HG03159 (cell line): ENCODE measurements at regions not wholly inside any gene's neighbourhood (a gene's known extent, or its start where the extent isn't known, plus 50 kb on each side); places are given as distances from the start of the nearest gene placed in this dataset.
"Not testable (repeated sequence)": the region's sequence is repeated elsewhere in the genome, so short reads cannot be mapped to it uniquely, and the experiment has no call there.

Experiments
- ATAC-seq: cut with Tn5 transposase; IDR thresholded peaks from one replicate; pipeline ENCODE4 v1.9.1; 2021; ENCODE audit warnings: mild to moderate bottlenecking, moderate library complexity; ENCODE audit not compliant: unreplicated experiment

GRCh38 chr2:7140306-7140705 is 223.1 kb downstream of the RNF144A start:
- no peak for ATAC-seq

DNA sequence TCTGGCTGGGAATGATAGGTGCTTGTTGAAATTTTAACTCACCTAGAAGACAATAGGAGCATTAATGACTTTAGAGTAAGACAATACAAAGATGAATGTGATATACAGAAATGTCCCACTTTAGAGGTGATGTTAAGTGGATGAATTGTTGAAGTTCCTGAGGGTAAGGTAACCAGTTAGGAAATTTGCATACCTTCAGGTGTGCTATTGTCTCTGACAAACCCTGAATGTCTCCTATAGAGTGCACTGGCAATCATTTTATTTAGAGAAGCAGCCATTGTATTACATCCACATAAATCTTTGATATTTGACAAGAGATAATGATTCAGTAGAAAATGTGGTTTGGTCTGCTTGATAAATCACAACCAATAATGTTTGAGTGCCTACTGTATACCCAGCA is 228.5 kb downstream of the RNF144A start:
- no peak for ATAC-seq

GRCh38 chr2:7146151-7146550 is 228.9 kb downstream of the RNF144A start:
- no peak for ATAC-seq

DNA sequence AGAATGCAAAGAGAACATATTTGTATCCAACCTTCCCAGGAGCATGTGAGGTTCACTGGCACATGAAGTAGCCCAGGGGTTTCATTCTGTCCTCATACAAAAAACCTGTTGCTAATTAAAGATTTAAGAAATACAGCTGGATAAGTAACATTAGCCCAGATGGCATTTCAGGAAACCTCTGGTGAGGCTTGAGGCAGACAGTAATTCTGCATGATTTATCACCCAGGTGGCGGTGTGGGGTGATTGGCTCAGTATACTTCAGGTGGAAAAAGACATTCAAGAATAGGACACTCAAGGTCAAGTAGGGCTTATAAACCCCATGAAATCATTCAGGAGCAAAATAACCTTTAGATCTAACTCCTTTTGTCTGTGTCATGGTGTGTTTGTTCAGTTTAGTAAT is 237.4 kb downstream of the RNF144A start:
- ATAC-seq = no peak

DNA sequence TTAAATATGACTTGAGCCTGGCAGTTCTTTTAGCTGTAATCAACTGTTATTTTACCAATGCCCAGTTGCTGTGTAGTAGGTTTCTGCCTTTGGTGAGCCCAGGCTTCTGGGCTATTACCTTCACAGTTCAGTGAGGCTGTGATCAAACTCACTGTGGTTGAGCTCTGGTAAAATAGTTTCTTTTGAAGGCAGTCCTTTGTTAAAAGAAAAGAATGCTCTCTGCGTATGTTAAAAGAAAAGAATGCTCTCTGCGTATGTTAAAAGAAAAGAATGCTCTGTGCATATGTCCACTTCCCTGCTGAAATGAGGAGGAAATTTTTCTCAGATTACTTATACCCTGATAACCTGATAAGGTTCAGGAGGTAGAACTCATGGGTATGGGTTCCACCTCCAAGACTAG is 244.3 kb downstream of the RNF144A start:
- no peak for ATAC-seq

- ATAC-seq = no peak
These were observed 248.5 kb downstream of the RNF144A start for GRCh38 chr2:7165736-7166135.

DNA sequence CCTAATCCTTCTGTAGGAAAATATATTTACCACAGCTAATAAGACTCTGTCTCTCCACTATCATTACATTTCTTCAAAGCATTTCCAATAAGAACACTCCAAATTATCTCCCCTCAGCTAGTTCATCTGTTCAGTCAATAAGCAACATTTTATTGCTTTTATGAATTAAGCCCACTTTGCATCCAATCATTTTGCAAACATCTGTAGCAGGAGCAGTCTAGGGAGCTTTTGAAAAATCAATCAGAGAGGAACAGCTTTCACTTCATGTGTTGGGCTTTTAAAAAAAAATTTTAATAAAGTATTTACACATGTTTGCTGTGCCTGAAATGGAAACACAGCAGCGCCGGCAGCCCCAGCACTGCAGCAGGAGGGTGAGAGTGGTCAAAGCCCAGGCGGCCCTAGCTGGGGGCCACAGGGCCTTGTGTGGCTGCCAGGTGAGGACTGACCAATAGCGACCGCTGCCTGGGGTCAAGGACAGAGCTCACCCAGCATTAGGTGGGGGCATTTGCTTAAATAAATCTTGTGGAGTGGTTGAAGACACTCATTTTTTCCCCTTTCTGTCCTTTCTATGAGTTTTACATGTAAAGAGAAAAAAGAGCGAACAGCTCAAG is 250.7 kb downstream of the RNF144A start:
- ATAC-seq = no peak

DNA sequence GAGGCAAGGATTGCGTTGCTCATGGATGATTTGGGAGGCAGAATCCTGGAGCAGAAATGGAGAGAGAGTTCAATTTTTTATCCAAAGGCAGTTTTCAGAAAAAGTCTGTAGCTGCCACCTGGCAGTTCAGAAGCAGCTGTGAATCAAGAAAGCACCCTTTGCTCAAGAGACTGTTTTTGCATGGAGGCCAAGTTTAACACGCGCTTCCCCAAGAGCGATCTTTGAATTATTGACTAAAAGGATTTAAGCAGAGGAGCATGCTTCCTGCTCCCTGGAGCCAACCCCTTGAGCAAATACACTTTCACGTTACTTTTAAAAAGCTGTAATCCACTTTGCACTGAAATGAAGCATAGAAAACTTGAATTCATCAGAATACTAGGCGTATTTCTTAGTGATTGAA is 252.4 kb downstream of the RNF144A start:
- no peak for ATAC-seq

DNA sequence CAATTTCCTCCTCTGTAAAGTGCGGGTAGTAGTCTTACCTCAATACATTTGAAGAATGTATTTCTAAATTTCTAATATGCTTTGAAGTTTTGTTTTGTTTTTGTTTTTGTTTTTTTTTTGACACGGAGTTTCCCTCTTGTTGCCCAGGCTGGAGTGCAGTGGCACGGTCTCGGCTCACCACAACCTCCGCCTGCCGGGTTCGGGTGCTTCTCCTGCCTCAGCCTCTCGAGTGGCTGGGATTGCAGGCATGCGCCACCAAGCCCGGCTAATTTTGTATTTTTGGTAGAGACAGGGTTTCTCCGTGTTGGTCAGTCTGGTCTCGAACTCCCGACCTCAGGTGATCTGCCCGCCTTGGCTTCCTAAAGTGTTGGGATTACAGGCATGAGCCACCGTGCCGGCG is 261.8 kb downstream of the RNF144A start:
- not testable (repeated sequence) for ATAC-seq

DNA sequence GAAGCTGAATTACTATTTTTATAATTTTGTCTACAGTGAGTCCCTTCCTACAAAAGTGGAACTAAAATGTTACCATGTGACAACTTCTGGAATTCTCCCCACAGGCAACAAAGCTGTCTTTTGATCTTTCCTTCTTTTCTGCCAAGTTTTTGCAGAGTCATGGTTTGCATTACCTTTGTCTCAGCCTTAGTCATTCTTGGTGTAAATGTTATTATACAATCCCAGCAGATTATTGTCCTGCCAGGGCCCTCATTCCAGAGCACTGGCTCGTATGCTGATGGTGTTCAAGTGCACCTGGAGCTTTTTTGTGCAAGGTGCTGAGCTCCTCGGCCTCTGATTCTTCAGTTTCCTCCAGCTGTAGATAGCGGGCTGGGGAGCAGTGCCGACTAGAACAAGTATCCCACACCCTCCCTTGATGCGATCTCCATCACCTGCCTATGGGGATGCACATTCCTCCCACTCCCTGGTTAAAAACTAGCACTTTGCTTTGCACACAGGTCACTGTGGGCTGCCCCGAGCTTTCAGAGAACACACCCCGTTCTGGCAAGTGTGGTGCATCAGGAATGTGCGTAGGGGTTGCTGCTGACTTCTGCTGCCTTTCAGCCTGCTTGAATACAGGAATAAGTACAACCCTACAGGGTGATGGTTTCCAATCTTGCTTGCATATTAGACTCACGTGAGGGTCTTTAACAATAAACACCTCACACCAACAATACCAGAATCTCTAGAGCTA is 263.6 kb downstream of the RNF144A start:
- no peak for ATAC-seq

- ATAC-seq = no peak
These were observed 265.3 kb downstream of the RNF144A start for GRCh38 chr2:7182525-7182924.

DNA sequence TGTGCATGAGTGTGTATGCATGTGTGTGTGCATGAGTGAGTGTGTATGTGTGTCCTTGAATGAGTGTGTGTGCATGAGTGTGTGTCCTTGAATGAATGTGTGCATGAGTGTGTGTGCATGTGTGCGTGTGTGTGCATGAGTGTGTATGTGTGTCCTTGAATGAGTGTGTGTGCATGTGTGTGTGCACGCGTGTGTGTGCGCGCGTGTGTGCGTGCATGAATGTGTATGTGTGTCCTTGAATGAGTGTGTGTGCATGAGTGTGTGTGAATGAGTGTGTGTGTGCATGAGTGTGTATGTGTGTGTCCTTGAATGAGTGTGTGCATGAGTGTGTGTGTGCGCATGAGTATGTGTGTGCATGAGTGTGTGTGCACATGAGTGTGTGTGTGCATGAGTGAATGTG is 271.9 kb downstream of the RNF144A start:
- ATAC-seq = no peak

DNA sequence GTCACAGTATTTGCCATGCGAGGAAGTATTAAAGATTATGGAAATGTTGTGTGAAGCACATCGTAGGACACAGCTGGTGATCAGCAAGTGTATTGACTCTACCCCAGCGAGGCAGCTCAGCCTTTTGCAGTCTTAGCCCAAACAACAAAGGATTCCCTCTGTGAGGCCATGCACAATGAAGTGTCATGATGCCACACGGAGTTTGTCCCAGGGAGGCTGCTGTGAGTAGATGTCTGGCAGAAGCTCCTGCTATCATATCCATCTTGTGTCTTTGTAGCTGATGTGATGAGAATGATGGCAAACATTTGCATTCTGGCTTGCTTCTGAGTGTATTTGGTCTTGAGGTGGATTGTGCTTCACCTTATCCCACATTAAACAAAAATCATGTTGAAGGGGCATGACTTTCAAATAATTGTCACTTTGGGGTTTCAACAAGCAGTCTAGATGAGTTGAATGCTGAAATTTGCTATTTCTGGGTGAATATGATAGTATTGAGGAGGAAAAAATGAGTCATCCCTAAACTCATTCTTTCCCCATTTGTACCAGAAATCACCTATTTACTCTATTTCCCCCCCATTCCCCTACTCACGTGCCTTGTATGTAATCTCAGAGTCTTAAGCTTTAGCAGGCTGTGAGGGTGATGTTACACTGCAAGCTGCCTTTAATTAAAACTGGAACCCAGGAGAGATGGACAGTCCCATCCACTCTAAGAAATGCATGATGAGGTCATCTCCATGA is 273.5 kb downstream of the RNF144A start:
- ATAC-seq = no peak

- no peak for ATAC-seq
These were observed 274.7 kb downstream of the RNF144A start for GRCh38 chr2:7191932-7192331.

DNA sequence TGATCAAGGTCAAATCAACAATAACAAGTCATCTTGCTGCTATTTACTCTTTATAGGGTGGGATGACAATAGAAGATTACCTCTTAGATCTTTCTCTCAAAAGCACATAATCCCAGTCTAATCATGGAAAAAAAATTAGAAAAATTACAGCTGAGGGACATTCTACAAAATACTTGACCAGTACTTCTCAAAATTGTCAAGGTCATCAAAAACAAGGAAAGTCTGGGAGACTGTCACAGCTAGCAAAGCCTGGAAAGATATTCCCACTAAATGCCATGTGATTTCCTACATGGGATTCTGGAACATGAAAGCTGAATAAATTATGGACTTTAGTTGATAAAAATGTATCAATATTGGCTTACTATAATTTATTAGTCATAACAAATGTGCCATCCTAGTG is 276.2 kb downstream of the RNF144A start:
- no peak for ATAC-seq

DNA sequence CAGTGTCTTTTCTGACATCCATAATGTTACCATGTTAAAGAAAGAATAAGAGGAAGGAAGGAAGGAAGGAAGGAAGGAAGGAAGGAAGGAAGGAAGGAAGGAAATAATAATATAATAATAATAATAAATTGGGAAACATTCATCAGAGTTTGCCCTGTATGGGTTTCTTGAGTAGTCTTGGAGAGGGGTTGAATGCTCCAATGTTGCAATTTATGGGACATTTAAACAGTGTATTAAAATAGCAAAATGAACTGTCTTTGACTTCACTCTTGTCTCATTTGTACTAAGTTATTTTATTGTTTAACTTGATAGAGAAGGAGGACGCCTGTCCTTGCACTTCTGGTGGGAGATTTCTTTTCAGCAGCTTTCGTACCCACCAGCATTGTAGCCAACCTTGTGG is 277.7 kb downstream of the RNF144A start:
- ATAC-seq = no peak

- ATAC-seq = no peak
These were observed 279.7 kb downstream of the RNF144A start for GRCh38 chr2:7196883-7197282.

DNA sequence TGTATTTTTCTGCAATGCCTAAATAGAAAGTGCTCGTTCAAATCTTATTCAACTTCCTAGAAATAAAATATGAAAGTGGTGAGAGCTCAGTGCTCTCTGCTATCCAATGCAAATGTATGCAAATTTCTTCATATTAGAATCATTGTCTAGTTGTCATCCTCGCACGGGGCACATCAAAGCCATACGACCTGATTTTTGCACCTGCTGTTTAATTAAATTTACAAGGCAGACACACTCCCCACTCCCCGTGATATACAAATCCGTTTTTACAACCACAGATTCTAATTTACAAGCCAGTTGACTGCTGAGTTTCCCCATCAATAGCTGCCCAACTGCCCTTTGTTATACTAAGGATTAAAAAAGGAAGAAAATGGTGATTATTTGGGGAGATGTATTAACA is 284.6 kb downstream of the RNF144A start:
- ATAC-seq = no peak

- peak; percentile 67 for ATAC-seq
These were observed 285.9 kb downstream of the RNF144A start for GRCh38 chr2:7203056-7203467.

DNA sequence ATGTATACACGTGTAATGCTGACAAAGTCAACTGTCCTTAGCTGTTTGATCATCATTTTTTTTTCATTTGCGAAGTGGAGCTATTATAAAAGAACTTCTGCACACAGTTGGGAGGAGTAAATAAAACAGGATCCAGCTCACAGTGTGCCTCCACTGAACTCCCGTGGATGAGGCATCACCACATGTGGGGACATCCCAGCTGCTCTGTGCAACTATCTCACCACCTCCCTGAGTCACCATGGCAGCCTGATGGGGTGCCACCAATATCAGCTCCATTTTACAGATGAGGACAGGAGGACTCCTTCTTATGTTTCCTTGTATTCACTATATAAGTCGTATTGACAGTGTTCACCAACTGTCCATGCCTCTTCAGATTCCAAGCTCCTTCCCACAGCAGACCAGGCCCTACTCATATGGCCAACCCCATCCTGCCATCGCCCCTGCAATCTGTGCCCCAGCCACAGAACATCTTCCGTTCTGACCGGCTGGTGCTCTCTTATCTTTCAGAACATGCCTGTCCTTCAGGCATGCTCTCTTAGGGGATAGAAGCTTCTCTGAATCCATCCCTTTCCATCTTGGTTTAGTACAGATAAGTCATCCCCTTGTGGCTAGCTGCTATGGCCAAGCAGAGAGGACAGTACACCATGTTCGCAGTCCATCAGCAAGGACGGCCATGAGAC is 288.1 kb downstream of the RNF144A start:
- ATAC-seq = no peak

- ATAC-seq = no peak
These were observed 289.0 kb downstream of the RNF144A start for GRCh38 chr2:7206111-7206810.
